Mammary epithelial cell (primary cell): ENCODE measurements at regions not wholly inside any gene's neighbourhood (a gene's known extent, or its start where the extent isn't known, plus 50 kb on each side); places are given as distances from the start of the nearest gene placed in this dataset.

Source experiments
- CTCF ChIP-seq, 2 donors: IDR thresholded peaks in 1 of 2; conservative IDR thresholded peaks in 1 of 2; 2 replicates each; pipeline ENCODE4 v1.5.1; 2011 to 2012; ENCODE audit warnings: inconsistent platforms in 2 of 2, low read length in 2 of 2, mild to moderate bottlenecking in 2 of 2, control low read depth in 1 of 2, low read depth in 1 of 2; ENCODE audit not compliant: insufficient read depth in 1 of 2; ENCODE audit errors: extremely low read depth in 1 of 2
- EZH2 ChIP-seq: IDR thresholded peaks from 2 replicates; pipeline ENCODE4 v1.6.1; 2012; ENCODE audit warnings: low read length, inconsistent platforms, borderline replicate concordance

GRCh38 chr11:69401715-69402114 is 79.7 kb upstream of the LINC01488 start:
- no peak for TF ChIP-seq CTCF (conservative IDR thresholded peaks at IDR 0.05 in 1 of 2, IDR thresholded peaks at IDR 0.05 in 1 of 2; ENCODE audit: extremely low read depth in 1 of 2, insufficient read depth in 1 of 2, low read depth in 1 of 2, low read length in 2 of 2)
- no peak for TF ChIP-seq EZH2
